GM12874 (cell line): ENCODE measurements at regions not wholly inside any gene's neighbourhood (a gene's known extent, or its start where the extent isn't known, plus 50 kb on each side); places are given as distances from the start of the nearest gene placed in this dataset.

Experiments used
- CTCF ChIP-seq: IDR thresholded peaks from 2 replicates; pipeline ENCODE4 v1.5.1; 2011; ENCODE audit warnings: low read depth, mild to moderate bottlenecking, control low read depth, low read length, moderate library complexity; ENCODE audit not compliant: insufficient read depth

DNA sequence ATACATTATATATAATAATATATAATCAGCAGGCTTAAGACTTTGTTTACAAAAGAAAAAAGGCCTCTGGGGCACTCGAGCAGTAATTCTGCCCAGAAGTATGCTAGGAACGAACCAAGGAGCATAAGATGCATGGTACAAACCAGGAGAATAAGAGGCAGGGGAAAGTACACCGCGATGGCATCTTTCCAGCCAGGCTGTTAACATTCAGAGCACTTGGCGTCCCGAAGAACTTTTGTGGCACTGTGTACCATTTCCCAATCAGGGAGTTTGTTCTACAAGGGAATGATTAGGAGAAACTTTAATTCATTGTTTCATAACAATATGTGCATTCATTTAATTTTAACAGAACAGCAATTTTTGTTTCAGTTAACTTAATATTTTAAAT lies 125.1 kb downstream of the WT1 start:
- no peak for TF ChIP-seq CTCF

- TF ChIP-seq CTCF, result no peak
Observed at GRCh38 chr11:32311346-32312065, 123.8 kb downstream of the WT1 start.

- no peak for TF ChIP-seq CTCF
Observed at GRCh38 chr11:32312206-32312817, 123.0 kb downstream of the WT1 start.

DNA sequence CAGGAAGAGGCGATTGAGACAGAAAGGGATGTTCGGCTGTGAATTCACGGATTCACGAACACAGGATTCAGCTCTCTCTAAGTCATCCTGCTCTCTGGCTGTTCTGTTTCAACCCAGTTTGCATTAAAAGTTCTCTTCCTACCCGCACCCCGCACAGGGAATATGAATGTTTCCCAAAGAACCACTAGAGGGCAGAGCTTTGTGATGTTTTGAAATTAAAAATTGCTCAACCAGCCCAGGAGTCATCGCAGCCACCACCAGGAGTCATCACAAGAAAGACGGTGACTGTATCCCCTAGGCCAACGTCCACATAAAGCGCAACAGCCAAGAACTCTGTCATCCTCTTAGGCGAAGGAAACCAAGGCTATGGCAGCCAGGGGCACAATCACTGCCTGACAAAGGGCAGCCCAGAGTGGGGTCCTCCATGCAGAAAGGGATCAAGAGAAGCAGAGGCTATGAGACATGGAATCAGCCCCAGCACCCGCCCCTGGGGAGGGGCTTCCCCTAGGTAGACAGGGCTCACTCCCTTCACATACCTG lies 122.4 kb downstream of the WT1 start:
- TF ChIP-seq CTCF, result peak; percentile 50; the same call in 1 of the 2 replicates

GRCh38 chr11:32313477-32313876 lies 121.9 kb downstream of the WT1 start:
- TF ChIP-seq CTCF, result no peak

DNA sequence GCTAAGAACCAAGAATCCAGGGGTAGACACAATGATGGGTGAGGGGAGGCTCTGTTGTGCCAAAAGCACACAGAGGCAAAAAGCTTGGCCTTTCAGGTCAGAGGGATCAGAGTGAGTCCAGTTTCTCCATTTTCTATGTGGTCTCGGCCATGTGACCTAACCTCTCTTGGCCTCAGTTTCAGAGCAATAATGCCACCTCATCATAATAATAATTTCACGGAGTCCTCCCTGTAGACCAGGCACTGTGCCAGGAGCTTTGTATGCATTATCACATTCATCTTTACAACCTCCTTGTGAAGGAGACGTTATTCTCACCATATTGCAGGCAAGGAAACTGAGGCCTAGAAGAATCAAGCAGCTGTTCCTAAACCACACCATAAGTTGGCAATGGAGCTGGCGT lies 120.2 kb downstream of the WT1 start:
- no peak for TF ChIP-seq CTCF

DNA sequence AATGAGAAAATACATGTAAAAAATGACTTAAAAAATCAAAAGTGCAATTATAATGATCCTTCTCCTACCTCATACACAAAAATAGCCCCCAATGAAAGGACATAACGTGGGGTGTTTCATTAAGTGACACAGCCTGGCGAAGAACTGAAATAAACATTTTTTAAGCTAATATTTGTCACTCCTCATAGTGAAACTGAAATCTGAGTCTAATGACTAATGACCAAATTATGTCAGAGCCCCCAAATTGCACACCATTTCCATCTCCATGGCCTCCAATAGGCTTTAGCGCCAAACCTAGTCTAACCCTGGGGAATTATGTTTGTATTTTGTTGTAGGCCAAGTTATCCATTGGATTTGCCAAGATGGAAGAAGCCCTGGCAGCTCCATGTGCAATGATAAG lies 119.1 kb downstream of the WT1 start:
- no peak for TF ChIP-seq CTCF
